Panc1 (cell line): ENCODE measurements at regions not wholly inside any gene's neighbourhood (a gene's known extent, or its start where the extent isn't known, plus 50 kb on each side); places are given as distances from the start of the nearest gene placed in this dataset.

Experiments
- POLR2AphosphoS5 ChIP-seq: IDR thresholded peaks from 2 replicates; pipeline ENCODE4 v1.6.1; 2012; ENCODE audit warnings: mild to moderate bottlenecking, low read depth, low read length, moderate library complexity
- SIN3A ChIP-seq: IDR thresholded peaks from 2 replicates; pipeline ENCODE4 v1.6.1; 2012; ENCODE audit warnings: low read depth, mild to moderate bottlenecking, low read length, moderate library complexity, borderline replicate concordance; ENCODE audit not compliant: insufficient read depth
- TCF7L2 ChIP-seq: IDR thresholded peaks from 2 replicates; pipeline ENCODE4 v1.6.1; 2011; ENCODE audit warnings: mild to moderate bottlenecking, low read depth, low read length, inconsistent platforms
- TF ChIP-seq, protein P1 (sequence below): fragments of 450-650 bp; IDR thresholded peaks from 2 replicates; pipeline ENCODE4 v1.5.1; 2017; ENCODE audit warnings: mild to moderate bottlenecking
- TF ChIP-seq, protein P2 (sequence below), 2 experiments: IDR thresholded peaks; 2 replicates each; pipeline ENCODE4 v1.6.1; 2011 to 2012; ENCODE audit warnings: low read depth in 2 of 2, control low read depth in 1 of 2, low read length in 1 of 2, mild to moderate bottlenecking in 1 of 2, moderate library complexity in 1 of 2; ENCODE audit not compliant: insufficient read depth in 1 of 2

DNA sequence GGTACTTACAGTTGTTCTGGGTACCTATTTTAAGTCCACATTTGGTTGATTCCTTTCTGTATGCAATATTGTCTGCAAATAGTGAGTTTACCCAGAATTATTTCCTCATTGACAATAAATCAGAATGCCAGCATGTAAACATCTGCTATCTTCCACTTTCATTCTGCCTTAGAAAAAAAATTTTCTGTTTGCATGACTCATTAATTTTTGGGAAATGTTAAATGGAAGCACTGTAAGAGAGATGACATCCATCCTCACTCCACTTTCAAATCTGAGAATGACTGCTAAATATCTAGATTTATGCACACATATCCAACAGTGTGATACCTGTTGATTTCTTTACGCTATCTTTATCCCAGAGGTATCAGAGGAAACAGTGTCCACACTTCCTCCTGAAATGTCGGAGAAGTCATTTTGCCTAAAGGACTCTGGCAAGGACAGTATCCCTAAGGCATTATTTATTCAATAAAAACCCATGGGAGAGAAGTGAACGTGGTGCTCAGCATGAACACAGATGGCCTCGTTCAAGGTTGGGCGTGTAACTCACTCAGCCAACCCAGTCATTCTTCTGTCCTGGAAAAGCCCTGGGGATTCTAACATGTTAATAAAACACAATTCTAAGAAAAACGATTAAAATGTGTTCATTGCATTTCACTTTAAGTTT lies 780.9 kb downstream of the QKI start:
- TF ChIP-seq TCF7L2 (no peak), POLR2AphosphoS5 (no peak), SIN3A (no peak)
- TF ChIP-seq, protein P1, sequence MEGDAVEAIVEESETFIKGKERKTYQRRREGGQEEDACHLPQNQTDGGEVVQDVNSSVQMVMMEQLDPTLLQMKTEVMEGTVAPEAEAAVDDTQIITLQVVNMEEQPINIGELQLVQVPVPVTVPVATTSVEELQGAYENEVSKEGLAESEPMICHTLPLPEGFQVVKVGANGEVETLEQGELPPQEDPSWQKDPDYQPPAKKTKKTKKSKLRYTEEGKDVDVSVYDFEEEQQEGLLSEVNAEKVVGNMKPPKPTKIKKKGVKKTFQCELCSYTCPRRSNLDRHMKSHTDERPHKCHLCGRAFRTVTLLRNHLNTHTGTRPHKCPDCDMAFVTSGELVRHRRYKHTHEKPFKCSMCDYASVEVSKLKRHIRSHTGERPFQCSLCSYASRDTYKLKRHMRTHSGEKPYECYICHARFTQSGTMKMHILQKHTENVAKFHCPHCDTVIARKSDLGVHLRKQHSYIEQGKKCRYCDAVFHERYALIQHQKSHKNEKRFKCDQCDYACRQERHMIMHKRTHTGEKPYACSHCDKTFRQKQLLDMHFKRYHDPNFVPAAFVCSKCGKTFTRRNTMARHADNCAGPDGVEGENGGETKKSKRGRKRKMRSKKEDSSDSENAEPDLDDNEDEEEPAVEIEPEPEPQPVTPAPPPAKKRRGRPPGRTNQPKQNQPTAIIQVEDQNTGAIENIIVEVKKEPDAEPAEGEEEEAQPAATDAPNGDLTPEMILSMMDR, result no peak
- TF ChIP-seq, protein P2, sequence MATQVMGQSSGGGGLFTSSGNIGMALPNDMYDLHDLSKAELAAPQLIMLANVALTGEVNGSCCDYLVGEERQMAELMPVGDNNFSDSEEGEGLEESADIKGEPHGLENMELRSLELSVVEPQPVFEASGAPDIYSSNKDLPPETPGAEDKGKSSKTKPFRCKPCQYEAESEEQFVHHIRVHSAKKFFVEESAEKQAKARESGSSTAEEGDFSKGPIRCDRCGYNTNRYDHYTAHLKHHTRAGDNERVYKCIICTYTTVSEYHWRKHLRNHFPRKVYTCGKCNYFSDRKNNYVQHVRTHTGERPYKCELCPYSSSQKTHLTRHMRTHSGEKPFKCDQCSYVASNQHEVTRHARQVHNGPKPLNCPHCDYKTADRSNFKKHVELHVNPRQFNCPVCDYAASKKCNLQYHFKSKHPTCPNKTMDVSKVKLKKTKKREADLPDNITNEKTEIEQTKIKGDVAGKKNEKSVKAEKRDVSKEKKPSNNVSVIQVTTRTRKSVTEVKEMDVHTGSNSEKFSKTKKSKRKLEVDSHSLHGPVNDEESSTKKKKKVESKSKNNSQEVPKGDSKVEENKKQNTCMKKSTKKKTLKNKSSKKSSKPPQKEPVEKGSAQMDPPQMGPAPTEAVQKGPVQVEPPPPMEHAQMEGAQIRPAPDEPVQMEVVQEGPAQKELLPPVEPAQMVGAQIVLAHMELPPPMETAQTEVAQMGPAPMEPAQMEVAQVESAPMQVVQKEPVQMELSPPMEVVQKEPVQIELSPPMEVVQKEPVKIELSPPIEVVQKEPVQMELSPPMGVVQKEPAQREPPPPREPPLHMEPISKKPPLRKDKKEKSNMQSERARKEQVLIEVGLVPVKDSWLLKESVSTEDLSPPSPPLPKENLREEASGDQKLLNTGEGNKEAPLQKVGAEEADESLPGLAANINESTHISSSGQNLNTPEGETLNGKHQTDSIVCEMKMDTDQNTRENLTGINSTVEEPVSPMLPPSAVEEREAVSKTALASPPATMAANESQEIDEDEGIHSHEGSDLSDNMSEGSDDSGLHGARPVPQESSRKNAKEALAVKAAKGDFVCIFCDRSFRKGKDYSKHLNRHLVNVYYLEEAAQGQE (IDR thresholded peaks at IDR 0.05; ENCODE audit: insufficient read depth in 1 of 2, low read depth in 2 of 2, low read length in 1 of 2), result no peak
